HepG2 (cell line): ENCODE measurements at regions not wholly inside any gene's neighbourhood (a gene's known extent, or its start where the extent isn't known, plus 50 kb on each side); places are given as distances from the start of the nearest gene placed in this dataset.
A peak's percentile ranks its signal among the peaks of the same experiment; 100 is the strongest.

Experiments
- ARID2 ChIP-seq: sonication (generic); formaldehyde crosslinking; IDR thresholded peaks from 2 replicates; pipeline ENCODE4 v1.8.1; 2022; ENCODE audit warnings: mild to moderate bottlenecking, missing genetic modification reagents, borderline replicate concordance
- CEBPG ChIP-seq: IDR thresholded peaks from 2 replicates; pipeline ENCODE4 v1.6.1; 2016
- ELF1 ChIP-seq: sonication (generic); formaldehyde crosslinking; IDR thresholded peaks from 2 replicates; pipeline ENCODE4 v1.4.0; 2020; ENCODE audit warnings: missing genetic modification reagents
- ELF3 ChIP-seq: IDR thresholded peaks from 2 replicates; pipeline ENCODE4 v1.6.1; 2016; ENCODE audit warnings: missing genetic modification reagents, missing compliant biosample characterization
- HDAC1 ChIP-seq: sonication (generic); formaldehyde crosslinking; IDR thresholded peaks from 2 replicates; pipeline ENCODE4 v1.5.1; 2020; ENCODE audit warnings: mild to moderate bottlenecking, missing genetic modification reagents
- IRF1 ChIP-seq: sonication (generic); formaldehyde crosslinking; IDR thresholded peaks from 2 replicates; pipeline ENCODE4 v1.4.0; 2020; ENCODE audit warnings: low read depth, mild to moderate bottlenecking, missing genetic modification reagents
- MTA3 ChIP-seq: sonication (generic); formaldehyde crosslinking; IDR thresholded peaks from 2 replicates; pipeline ENCODE4 v1.4.0; 2020; ENCODE audit warnings: missing genetic modification reagents
- MTF1 ChIP-seq: sonication (generic); formaldehyde crosslinking; IDR thresholded peaks from 2 replicates; pipeline ENCODE4 v1.5.0; 2020; ENCODE audit warnings: missing genetic modification reagents
- NCOR1 ChIP-seq: fragments of 200-600 bp; sonication (generic); IDR thresholded peaks from 2 replicates; pipeline ENCODE4 v1.7.0; 2017; ENCODE audit warnings: antibody characterized with exemption, low read length, borderline replicate concordance
- NRL ChIP-seq: sonication (generic); formaldehyde crosslinking; IDR thresholded peaks from 2 replicates; pipeline ENCODE4 v1.5.0; 2020; ENCODE audit warnings: missing genetic modification reagents, mild to moderate bottlenecking, moderate library complexity, borderline replicate concordance
- REL ChIP-seq: sonication (generic); formaldehyde crosslinking; conservative IDR thresholded peaks from 2 replicates; pipeline ENCODE4 v1.8.0; 2022; ENCODE audit warnings: mild to moderate bottlenecking, missing genetic modification reagents, moderate library complexity
- SKI ChIP-seq: fragments of 450-650 bp; IDR thresholded peaks from one replicate; pipeline ENCODE4 v1.6.1; 2018; ENCODE audit warnings: mild to moderate bottlenecking; ENCODE audit not compliant: partially characterized antibody
- TFDP1 ChIP-seq: IDR thresholded peaks from 2 replicates; pipeline ENCODE4 v1.6.1; 2016; ENCODE audit warnings: missing compliant biosample characterization, missing genetic modification reagents, borderline replicate concordance
- YEATS4 ChIP-seq: sonication (generic); formaldehyde crosslinking; IDR thresholded peaks from 2 replicates; pipeline ENCODE4 v1.4.0; 2020; ENCODE audit warnings: missing genetic modification reagents, borderline replicate concordance
- ZC3H4 ChIP-seq: sonication (generic); formaldehyde crosslinking; IDR thresholded peaks from 2 replicates; pipeline ENCODE4 v1.4.0; 2020; ENCODE audit warnings: missing genetic modification reagents, borderline replicate concordance
- ZKSCAN8 ChIP-seq: IDR thresholded peaks from 2 replicates; pipeline ENCODE4 v1.6.1; 2016; ENCODE audit warnings: borderline replicate concordance, missing genetic modification reagents, missing compliant biosample characterization
- ZNF343 ChIP-seq: sonication (generic); formaldehyde crosslinking; IDR thresholded peaks from 2 replicates; pipeline ENCODE4 v1.4.0; 2020; ENCODE audit warnings: mild to moderate bottlenecking, missing genetic modification reagents
- ZNF614 ChIP-seq: IDR thresholded peaks from 2 replicates; pipeline ENCODE4 v1.6.1; 2018; ENCODE audit warnings: missing biosample characterization, missing genetic modification reagents, inconsistent platforms, borderline replicate concordance
- ZNF652 ChIP-seq: IDR thresholded peaks from 2 replicates; pipeline ENCODE4 v1.6.1; 2016; ENCODE audit warnings: low read depth, borderline replicate concordance
- ZNF704 ChIP-seq: sonication (generic); formaldehyde crosslinking; IDR thresholded peaks from 2 replicates; pipeline ENCODE4 v1.8.1; 2023; ENCODE audit warnings: mild to moderate bottlenecking, inconsistent platforms, moderate library complexity, missing genetic modification reagents, borderline replicate concordance
- TF ChIP-seq, protein P1 (sequence below): sonication (generic); formaldehyde crosslinking; IDR thresholded peaks from 2 replicates; pipeline ENCODE4 v1.8.0; 2022; ENCODE audit warnings: missing genetic modification reagents, mild to moderate bottlenecking, inconsistent platforms, borderline replicate concordance
- TF ChIP-seq, protein P2 (sequence below): sonication (generic); formaldehyde crosslinking; IDR thresholded peaks from 2 replicates; pipeline ENCODE4 v1.5.0; 2020; ENCODE audit warnings: missing genetic modification reagents, mild to moderate bottlenecking, borderline replicate concordance

DNA sequence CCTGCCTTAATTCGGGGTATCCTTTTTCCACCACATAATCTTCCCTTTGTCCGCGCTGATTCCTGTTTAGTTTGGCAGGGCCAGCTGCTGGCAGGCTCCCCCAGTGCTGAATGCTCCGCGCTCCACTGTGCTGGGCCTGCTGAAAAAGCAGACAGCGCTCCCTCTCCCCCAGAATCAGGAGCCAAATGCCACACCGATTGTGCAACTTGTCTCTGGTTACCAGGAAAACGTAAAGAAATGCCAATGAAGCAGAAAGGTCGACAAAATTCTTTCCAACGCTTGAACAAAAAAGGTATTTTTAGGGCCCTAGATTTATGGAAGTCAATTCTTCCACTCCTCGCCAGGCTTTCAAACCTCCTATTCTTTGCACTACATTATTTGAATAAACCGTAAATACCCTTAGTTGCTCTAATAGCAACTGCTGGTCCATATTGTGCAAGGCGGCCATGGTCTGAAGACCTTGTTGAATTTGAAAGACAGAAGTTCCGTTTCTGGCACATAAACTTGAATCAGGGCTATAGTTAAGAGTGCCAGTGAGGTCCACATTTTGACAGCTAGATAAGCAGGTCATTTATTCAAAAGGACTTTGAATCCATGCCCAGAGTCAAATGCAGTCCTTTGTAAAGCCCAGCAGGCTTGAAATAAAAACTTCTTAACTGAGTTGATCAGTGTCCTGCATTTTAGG, 206.7 kb upstream of the RFC3 start (continued):
- peak; percentile 31 for TF ChIP-seq YEATS4
- TF ChIP-seq HDAC1 (CRISPR knock-in tag), result peak; percentile 33; the same call in 1 of the 2 replicates
- TF ChIP-seq ELF1 (CRISPR knock-in tag), result no peak; the same call in 1 of the 2 replicates
- peak; percentile 69; the same call in 1 of the 2 replicates for TF ChIP-seq NCOR1
- peak; percentile 15; the same call in 1 of the 2 replicates for TF ChIP-seq ZNF614 (CRISPR knock-in tag)
- 0 out of 2 replicates have a peak, but pooled peaks have one; percentile 17 for TF ChIP-seq ARID2 (CRISPR knock-in tag)
- TF ChIP-seq, protein P1, sequence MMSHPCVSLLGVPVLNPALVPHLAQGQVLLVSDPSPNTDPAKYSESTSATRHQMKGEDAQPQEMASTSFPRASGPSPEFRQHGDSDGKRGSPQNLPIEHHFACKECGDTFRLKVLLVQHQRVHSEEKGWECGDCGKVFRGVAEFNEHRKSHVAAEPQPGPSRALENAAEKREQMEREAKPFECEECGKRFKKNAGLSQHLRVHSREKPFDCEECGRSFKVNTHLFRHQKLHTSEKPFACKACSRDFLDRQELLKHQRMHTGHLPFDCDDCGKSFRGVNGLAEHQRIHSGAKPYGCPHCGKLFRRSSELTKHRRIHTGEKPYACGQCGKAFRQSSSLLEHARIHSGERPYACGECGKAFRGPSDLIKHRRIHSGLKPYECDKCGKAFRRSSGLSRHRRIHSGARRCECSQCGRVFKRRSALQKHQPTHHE (CRISPR knock-in tag), result no peak
- TF ChIP-seq SKI, result peak; percentile 38
- TF ChIP-seq CEBPG (CRISPR knock-in tag), result peak; percentile 95
- 0 out of 2 replicates have a peak, but pooled peaks have one; percentile 8 for TF ChIP-seq ZNF652 (CRISPR knock-in tag)
- TF ChIP-seq MTF1 (CRISPR knock-in tag), result no peak
- peak; percentile 22; the same call in 1 of the 2 replicates for TF ChIP-seq ZKSCAN8
- TF ChIP-seq MTA3, result no peak
- 0 out of 2 replicates have a peak, but pooled peaks have one; percentile 15 for TF ChIP-seq ZNF343 (CRISPR knock-in tag)
- TF ChIP-seq ZNF704 (CRISPR knock-in tag), result peak; percentile 30; the same call in 1 of the 2 replicates
- peak; percentile 49; the same call in 1 of the 2 replicates for TF ChIP-seq ZC3H4 (CRISPR knock-in tag)
- TF ChIP-seq NRL (CRISPR knock-in tag), result no peak
- TF ChIP-seq, protein P2, sequence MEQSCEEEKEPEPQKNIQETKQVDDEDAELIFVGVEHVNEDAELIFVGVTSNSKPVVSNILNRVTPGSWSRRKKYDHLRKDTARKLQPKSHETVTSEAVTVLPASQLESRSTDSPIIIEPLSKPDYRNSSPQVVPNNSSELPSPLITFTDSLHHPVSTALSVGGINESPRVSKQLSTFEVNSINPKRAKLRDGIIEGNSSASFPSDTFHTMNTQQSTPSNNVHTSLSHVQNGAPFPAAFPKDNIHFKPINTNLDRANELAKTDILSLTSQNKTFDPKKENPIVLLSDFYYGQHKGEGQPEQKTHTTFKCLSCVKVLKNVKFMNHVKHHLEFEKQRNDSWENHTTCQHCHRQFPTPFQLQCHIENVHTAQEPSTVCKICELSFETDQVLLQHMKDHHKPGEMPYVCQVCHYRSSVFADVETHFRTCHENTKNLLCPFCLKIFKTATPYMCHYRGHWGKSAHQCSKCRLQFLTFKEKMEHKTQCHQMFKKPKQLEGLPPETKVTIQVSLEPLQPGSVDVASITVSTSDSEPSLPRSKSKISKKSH, result no peak
- no peak for TF ChIP-seq IRF1 (CRISPR knock-in tag)
- TF ChIP-seq REL (CRISPR knock-in tag), result 0 out of 2 replicates have a peak, but pooled peaks have one; percentile 20
- TF ChIP-seq TFDP1 (CRISPR knock-in tag), result 0 out of 2 replicates have a peak, but pooled peaks have one; percentile 10
- TF ChIP-seq ELF3, result peak; percentile 55
